Lung (tissue), 11 donors: ENCODE measurements at regions not wholly inside any gene's neighbourhood (a gene's known extent, or its start where the extent isn't known, plus 50 kb on each side); places are given as distances from the start of the nearest gene placed in this dataset.

Experiments
- ATAC-seq: fragments of 200-7000 bp; cut with Tn5 transposase; one replicate; pipeline ENCODE4 v1.9.1; 2020; ENCODE audit warnings: moderate number of reproducible peaks; ENCODE audit not compliant: insufficient read depth, low FRiP score
- DNase-seq, 3 donors: peaks; one replicate each; pipeline ENCODE4 v3.0.0-alpha.2; 2013 to 2017
- H3K27ac ChIP-seq, 2 donors: one replicate each; pipeline ENCODE4 v1.5.1; 2013; ENCODE audit warnings: mild to moderate bottlenecking in 2 of 2, moderate library complexity in 2 of 2, control low read depth in 1 of 2, inconsistent platforms in 1 of 2, low read depth in 1 of 2, low read length in 1 of 2
- H3K27me3 ChIP-seq, 3 donors: one replicate each; pipeline ENCODE4 v1.5.1; 2013; ENCODE audit warnings: low read length in 2 of 3; ENCODE audit not compliant: control insufficient read depth in 3 of 3, insufficient read depth in 3 of 3
- H3K36me3 ChIP-seq, 4 donors: one replicate each; pipeline ENCODE4 v1.5.1; 2013; ENCODE audit warnings: low read length in 4 of 4, mild to moderate bottlenecking in 1 of 4, moderate library complexity in 1 of 4; ENCODE audit not compliant: control insufficient read depth in 4 of 4, insufficient read depth in 4 of 4
- H3K4me1 ChIP-seq, 5 donors: one replicate each; pipeline ENCODE4 v1.5.1; 2013; ENCODE audit warnings: low read length in 5 of 5, mild to moderate bottlenecking in 2 of 5, moderate library complexity in 1 of 5; ENCODE audit not compliant: control insufficient read depth in 5 of 5, insufficient read depth in 5 of 5
- H3K4me3 ChIP-seq: one replicate; pipeline ENCODE4 v1.5.1; 2013; ENCODE audit warnings: mild to moderate bottlenecking, control low read depth, moderate library complexity
- H3K9ac ChIP-seq, 2 donors: one replicate each; pipeline ENCODE4 v1.5.1; 2013; ENCODE audit warnings: low read length in 2 of 2, control low read depth in 1 of 2; ENCODE audit not compliant: insufficient read depth in 1 of 2
- H3K9me3 ChIP-seq, 4 donors: one replicate each; pipeline ENCODE4 v1.5.1; 2013; ENCODE audit warnings: low read length in 3 of 4, mild to moderate bottlenecking in 1 of 4, moderate library complexity in 1 of 4; ENCODE audit not compliant: control insufficient read depth in 4 of 4, insufficient read depth in 3 of 4
- CTCF ChIP-seq: IDR thresholded peaks from 2 replicates; pipeline ENCODE4 v1.5.1; 2012; ENCODE audit warnings: mild to moderate bottlenecking; ENCODE audit errors: control extremely low read depth, extremely low read depth
- WGBS, 2 donors: extraction: QIAGEN DNeasy Blood & Tissue Kit; methylation state at CpG; one replicate each; pipeline ENCODE4 v1.1.7; 2013; 5-methylcytosine and 5-hydroxymethylcytosine counted together
- donor health status: control.
- donor health status: control.
- donor health status: Bipolar disorder and iron deficiency.
- donor health status: healthy.
- donor health status: DM: yes; HTN: yes; CAD: no.

- no peak for ATAC-seq
- WGBS, 2 donors = 69 to 80% methylated on average over 3 of the region's 3 CpGs
- H3K9ac ChIP-seq = no peak overlapping the region
These were observed 284.8 kb upstream of the FBXO33 start for GRCh38 chr14:39716987-39717570.

GRCh38 chr14:39712293-39712999 lies 280.2 kb upstream of the FBXO33 start:
- DNase-seq (no peak), ATAC-seq (no peak)
- H3K4me3 ChIP-seq = no peak overlapping the region
- no peak overlapping the region for H3K9ac ChIP-seq
- TF ChIP-seq CTCF = no peak
- H3K36me3 ChIP-seq = no peaks in the 10 kb centered on the region
- H3K27me3 ChIP-seq = no peaks in the 10 kb centered on the region
- H3K27ac ChIP-seq = no peak overlapping the region
- 58 to 78% methylated on average over 1 of the region's 1 CpG for WGBS, 2 donors
- H3K4me1 ChIP-seq = no peaks in the 10 kb centered on the region
- H3K9me3 ChIP-seq = no peaks in the 10 kb centered on the region

More at GRCh38 chr14:39716987-39717570, 284.8 kb upstream of the FBXO33 start:
- Histone ChIP-seq H3K27me3 (no peaks in the 10 kb centered on the region), H3K27ac (no peak overlapping the region), H3K36me3 (no peaks in the 10 kb centered on the region), H3K9me3 (no peaks in the 10 kb centered on the region), H3K4me1 (no peaks in the 10 kb centered on the region), H3K4me3 (no peak overlapping the region)
- no peak for TF ChIP-seq CTCF
- DNase-seq = no peak

GRCh38 chr14:39704594-39704993 lies 272.4 kb upstream of the FBXO33 start:
- no peak for TF ChIP-seq CTCF
- Histone ChIP-seq H3K9me3 (peaks cover 0 to 5% (median 1%) of the 10 kb centered on the region in 4 donors), H3K36me3 (no peaks in the 10 kb centered on the region), H3K9ac (no peak overlapping the region), H3K4me1 (no peaks in the 10 kb centered on the region), H3K4me3 (no peak overlapping the region), H3K27me3 (no peaks in the 10 kb centered on the region), H3K27ac (no peak overlapping the region)
- WGBS, 2 donors = 74 to 79% methylated on average over 2 of the region's 2 CpGs
- no peak for ATAC-seq
- no peak for DNase-seq
